Activated CD4-positive, alpha-beta T cell treated with anti-CD3 and anti-CD28 coated beads, Interleukin-2, amount 10 ng/mL, durations not matched to agents 7 days and 5 days (primary cell): ENCODE measurements at regions not wholly inside any gene's neighbourhood (a gene's known extent, or its start where the extent isn't known, plus 50 kb on each side); places are given as distances from the start of the nearest gene placed in this dataset.

ENCODE experiments used
- CTCF ChIA-PET: fragments of 350-600 bp; sonication (Branson Sonifier 250); formaldehyde crosslinking; loops from one replicate; lab custom pipeline; 2021; ENCODE audit warnings: antibody characterized with exemption; lab: Charles Lee
- POLR2A ChIA-PET: fragments of 350-600 bp; sonication (Branson Sonifier 250); formaldehyde crosslinking; loops from one replicate; lab custom pipeline; 2021; ENCODE audit warnings: antibody characterized with exemption; lab: Charles Lee
- DNase-seq: peaks from one replicate; pipeline ENCODE4 v3.0.0-alpha.2; 2020
- H3K27ac Mint-ChIP-seq: one replicate; pipeline ENCODE4 v1.8.0; 2021; ENCODE audit warnings: mild to moderate bottlenecking, moderate library complexity, mixed read lengths
- H3K27me3 Mint-ChIP-seq: one replicate; pipeline ENCODE4 v1.8.0; 2021; ENCODE audit warnings: mixed read lengths
- H3K36me3 Mint-ChIP-seq: one replicate; pipeline ENCODE4 v1.8.0; 2021; ENCODE audit warnings: low read depth, mixed read lengths
- H3K4me1 Mint-ChIP-seq: one replicate; pipeline ENCODE4 v1.8.0; 2021; ENCODE audit warnings: mixed read lengths
- H3K4me3 Mint-ChIP-seq: one replicate; pipeline ENCODE4 v1.8.0; 2021; ENCODE audit warnings: mild to moderate bottlenecking, moderate library complexity, mixed read lengths
- H3K9me3 Mint-ChIP-seq: one replicate; pipeline ENCODE4 v1.8.0; 2021; ENCODE audit warnings: mixed read lengths

- CTCF ChIA-PET: no interaction called here
- POLR2A ChIA-PET: no interaction called here
- H3K27ac Mint-ChIP-seq: no peak overlapping the region
- peaks cover 3% of the 10 kb centered on the region for H3K9me3 Mint-ChIP-seq
- no peaks in the 10 kb centered on the region for H3K36me3 Mint-ChIP-seq
- no peaks in the 10 kb centered on the region for H3K4me1 Mint-ChIP-seq
- no peak for DNase-seq
- no peaks in the 10 kb centered on the region for H3K27me3 Mint-ChIP-seq
- H3K4me3 Mint-ChIP-seq: no peak overlapping the region
Measured at GRCh38 chr12:42967850-42968249, 378.3 kb upstream of the PRICKLE1 start.

DNA sequence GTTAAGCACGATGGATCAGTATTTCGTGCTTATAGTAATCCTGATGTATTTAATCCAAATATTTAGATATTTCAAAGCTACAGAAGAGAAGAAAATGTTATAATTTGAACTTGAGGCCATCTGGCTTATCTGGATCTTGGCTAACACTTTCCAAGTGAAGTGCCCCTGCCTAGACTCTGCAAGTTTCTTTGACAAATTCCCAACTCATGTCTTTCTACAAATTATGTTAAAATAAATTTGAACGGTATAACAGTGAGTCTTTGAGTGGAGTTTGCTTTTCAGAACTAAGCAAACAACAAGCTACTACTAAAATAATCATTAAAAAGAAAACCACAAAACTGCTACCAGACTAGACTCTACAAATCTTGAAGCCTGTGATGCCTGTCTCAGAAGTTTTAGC is 374.4 kb upstream of the PRICKLE1 start:
- H3K4me1 Mint-ChIP-seq: no peaks in the 10 kb centered on the region
- no peak for DNase-seq
- H3K27ac Mint-ChIP-seq: no peak overlapping the region
- H3K9me3 Mint-ChIP-seq: no peaks in the 10 kb centered on the region
- ChIA-PET CTCF (no interaction called here), POLR2A (no interaction called here)
- H3K36me3 Mint-ChIP-seq: no peaks in the 10 kb centered on the region
- H3K4me3 Mint-ChIP-seq: no peak overlapping the region
- H3K27me3 Mint-ChIP-seq: no peaks in the 10 kb centered on the region

- DNase-seq: no peak
- Mint-ChIP-seq H3K27ac (no peak overlapping the region), H3K36me3 (no peaks in the 10 kb centered on the region), H3K27me3 (no peaks in the 10 kb centered on the region), H3K4me3 (no peak overlapping the region), H3K9me3 (no peaks in the 10 kb centered on the region), H3K4me1 (no peaks in the 10 kb centered on the region)
- ChIA-PET CTCF (no interaction called here), POLR2A (no interaction called here)
Measured at GRCh38 chr12:42962384-42962783, 372.8 kb upstream of the PRICKLE1 start.

GRCh38 chr12:42961395-42961794 is 371.8 kb upstream of the PRICKLE1 start:
- ChIA-PET CTCF (interaction anchor here (0.6 to 1.0 kb wide), 2 partner anchors 15 to 45 kb away, joined by 3 to 5 read pairs; no protein-coding TSS in a partner anchor), POLR2A (no interaction called here)
- Mint-ChIP-seq H3K9me3 (no peaks in the 10 kb centered on the region), H3K4me1 (no peaks in the 10 kb centered on the region), H3K36me3 (no peaks in the 10 kb centered on the region), H3K27ac (no peak overlapping the region), H3K4me3 (no peak overlapping the region), H3K27me3 (no peaks in the 10 kb centered on the region)
- no peak for DNase-seq

GRCh38 chr12:42960087-42960527 is 370.6 kb upstream of the PRICKLE1 start:
- no peak overlapping the region for H3K4me3 Mint-ChIP-seq
- POLR2A ChIA-PET: no interaction called here
- no peaks in the 10 kb centered on the region for H3K27me3 Mint-ChIP-seq

DNA sequence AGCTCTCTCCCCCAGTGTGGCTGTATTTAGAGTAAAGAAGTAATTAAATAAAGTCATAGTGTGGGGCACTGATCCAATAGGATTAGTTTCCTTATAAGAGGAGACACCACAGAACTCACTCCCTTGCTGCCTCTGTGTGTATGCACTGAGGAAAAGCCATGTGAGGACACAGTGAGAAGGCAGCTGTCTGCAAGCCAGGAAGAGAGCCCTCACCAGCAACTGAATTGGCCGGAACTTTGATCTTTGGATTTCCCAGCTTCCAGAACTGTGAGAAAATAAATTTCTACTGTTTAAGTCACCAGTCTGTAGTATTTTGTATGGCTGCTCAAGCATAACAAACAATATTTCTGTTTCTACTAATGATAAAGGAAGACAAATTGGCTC is 368.7 kb upstream of the PRICKLE1 start:
- Mint-ChIP-seq H3K27me3 (no peaks in the 10 kb centered on the region), H3K4me3 (no peak overlapping the region), H3K4me1 (no peaks in the 10 kb centered on the region), H3K36me3 (no peaks in the 10 kb centered on the region), H3K27ac (no peak overlapping the region), H3K9me3 (peaks cover 1% of the 10 kb centered on the region)
- DNase-seq: no peak
- ChIA-PET POLR2A (no interaction called here), CTCF (no interaction called here)

More at GRCh38 chr12:42960087-42960527, 370.6 kb upstream of the PRICKLE1 start:
- Mint-ChIP-seq H3K36me3 (no peaks in the 10 kb centered on the region), H3K27ac (no peak overlapping the region), H3K4me1 (no peaks in the 10 kb centered on the region), H3K9me3 (no peaks in the 10 kb centered on the region)
- no peak for DNase-seq
- CTCF ChIA-PET: no interaction called here

GRCh38 chr12:42957561-42958290 is 368.2 kb upstream of the PRICKLE1 start:
- no peaks in the 10 kb centered on the region for H3K27me3 Mint-ChIP-seq
- no peaks in the 10 kb centered on the region for H3K4me1 Mint-ChIP-seq
- H3K27ac Mint-ChIP-seq: no peak overlapping the region
- POLR2A ChIA-PET: no interaction called here
- no peak for DNase-seq
- H3K4me3 Mint-ChIP-seq: no peak overlapping the region
- peaks cover 2% of the 10 kb centered on the region for H3K9me3 Mint-ChIP-seq
- H3K36me3 Mint-ChIP-seq: no peaks in the 10 kb centered on the region
- CTCF ChIA-PET: no interaction called here

DNA sequence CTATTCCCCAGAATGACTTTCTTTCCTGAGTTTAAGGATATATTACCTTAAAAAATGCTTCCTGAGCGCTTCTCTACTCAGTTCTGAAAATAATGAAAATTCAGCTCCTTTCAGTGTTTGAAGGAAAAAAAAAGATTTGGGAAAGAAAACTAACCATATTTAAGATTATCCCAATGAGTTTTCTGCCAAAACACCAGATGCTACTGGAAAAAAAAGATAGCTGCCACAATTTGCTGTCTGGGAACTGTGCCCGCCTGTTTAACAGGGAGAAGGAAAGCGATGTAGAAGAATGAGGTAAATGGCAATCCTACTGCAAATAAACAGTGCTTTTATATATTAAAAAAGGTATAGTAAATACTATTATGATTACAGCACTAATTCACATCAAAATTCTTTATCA is 367.6 kb upstream of the PRICKLE1 start:
- ChIA-PET CTCF (no interaction called here), POLR2A (no interaction called here)
- Mint-ChIP-seq H3K27me3 (no peaks in the 10 kb centered on the region), H3K9me3 (peaks cover 2% of the 10 kb centered on the region), H3K36me3 (no peaks in the 10 kb centered on the region), H3K4me1 (no peaks in the 10 kb centered on the region), H3K27ac (no peak overlapping the region), H3K4me3 (no peak overlapping the region)
- no peak for DNase-seq

GRCh38 chr12:42953021-42953420 is 363.5 kb upstream of the PRICKLE1 start:
- Mint-ChIP-seq H3K9me3 (peaks cover 2% of the 10 kb centered on the region), H3K4me3 (no peak overlapping the region), H3K27ac (no peak overlapping the region), H3K4me1 (no peaks in the 10 kb centered on the region), H3K27me3 (no peaks in the 10 kb centered on the region), H3K36me3 (no peaks in the 10 kb centered on the region)
- CTCF ChIA-PET: no interaction called here
- DNase-seq: no peak
- POLR2A ChIA-PET: no interaction called here

- Mint-ChIP-seq H3K27ac (no peak overlapping the region), H3K9me3 (peaks cover 15% of the 10 kb centered on the region), H3K36me3 (no peaks in the 10 kb centered on the region), H3K4me3 (no peak overlapping the region), H3K4me1 (no peaks in the 10 kb centered on the region), H3K27me3 (no peaks in the 10 kb centered on the region)
- ChIA-PET CTCF (no interaction called here), POLR2A (no interaction called here)
- DNase-seq: no peak
Measured at GRCh38 chr12:42946871-42947381, 357.4 kb upstream of the PRICKLE1 start.

DNA sequence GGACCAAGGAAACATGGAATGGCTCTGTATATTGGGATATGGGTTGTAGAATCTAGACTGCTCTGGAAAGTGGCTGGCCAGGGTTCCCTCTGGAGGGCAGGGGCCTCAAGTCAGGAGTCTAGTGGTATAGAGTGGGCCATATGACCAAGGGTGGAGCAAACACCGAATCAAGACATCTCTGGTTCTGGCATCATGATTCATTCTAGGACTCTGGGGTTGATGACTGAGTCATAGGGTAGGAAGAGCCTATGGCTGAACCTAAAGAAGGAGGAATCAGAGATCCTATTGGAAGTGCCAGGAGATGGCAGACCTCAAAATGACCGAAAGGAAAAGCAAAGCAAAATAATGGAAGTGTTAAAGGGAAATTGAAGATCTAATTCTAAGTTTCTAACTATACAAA is 356.4 kb upstream of the PRICKLE1 start:
- CTCF ChIA-PET: no interaction called here
- no peaks in the 10 kb centered on the region for H3K4me1 Mint-ChIP-seq
- no peaks in the 10 kb centered on the region for H3K27me3 Mint-ChIP-seq
- H3K4me3 Mint-ChIP-seq: no peak overlapping the region
- no peak overlapping the region for H3K27ac Mint-ChIP-seq
- no peak for DNase-seq
- no peaks in the 10 kb centered on the region for H3K36me3 Mint-ChIP-seq
- POLR2A ChIA-PET: no interaction called here
- peaks cover 22% of the 10 kb centered on the region for H3K9me3 Mint-ChIP-seq

DNA sequence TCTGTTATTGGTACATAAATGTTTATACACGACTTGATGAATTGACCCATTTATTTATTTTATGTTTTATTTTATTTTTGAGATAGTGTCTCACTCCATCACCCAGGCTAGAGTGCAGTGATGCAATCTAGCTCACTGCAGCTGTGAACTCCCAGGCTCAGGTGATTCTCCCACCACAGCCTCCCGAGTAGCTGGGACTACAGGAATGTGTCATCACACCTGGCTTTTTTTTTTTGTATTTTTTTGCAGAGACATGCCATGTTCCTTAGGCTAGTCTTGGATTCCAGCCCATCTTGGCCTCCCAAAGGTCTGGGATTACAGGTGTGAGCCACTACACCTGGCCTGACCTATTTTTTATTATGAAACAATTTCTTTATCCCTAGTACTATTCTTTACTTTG is 355.0 kb upstream of the PRICKLE1 start:
- ChIA-PET CTCF (no interaction called here), POLR2A (no interaction called here)
- no peaks in the 10 kb centered on the region for H3K36me3 Mint-ChIP-seq
- no peak for DNase-seq
- no peaks in the 10 kb centered on the region for H3K4me1 Mint-ChIP-seq
- no peak overlapping the region for H3K4me3 Mint-ChIP-seq
- peaks cover 23% of the 10 kb centered on the region for H3K9me3 Mint-ChIP-seq
- H3K27ac Mint-ChIP-seq: no peak overlapping the region
- H3K27me3 Mint-ChIP-seq: no peaks in the 10 kb centered on the region

DNA sequence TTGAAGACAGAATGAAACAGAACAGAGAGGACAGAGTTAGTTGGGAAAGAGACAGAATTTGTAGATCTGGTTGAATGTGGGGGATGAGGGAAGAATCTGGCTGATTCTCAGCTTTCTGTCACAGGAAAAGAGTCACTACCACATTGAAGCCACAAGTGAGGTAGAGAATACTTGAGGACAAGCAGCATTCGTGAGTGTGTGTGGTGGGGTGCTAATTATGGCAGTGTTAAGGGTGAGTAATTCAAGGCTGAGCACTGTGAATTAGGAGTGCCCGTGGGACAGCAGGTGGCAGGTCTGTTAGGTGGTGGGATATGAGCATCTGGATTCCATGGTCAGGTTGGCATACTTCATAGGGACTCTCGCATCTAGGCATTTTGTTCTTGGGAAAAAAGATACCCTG is 347.4 kb upstream of the PRICKLE1 start:
- no peak for DNase-seq
- CTCF ChIA-PET: no interaction called here
- H3K36me3 Mint-ChIP-seq: no peaks in the 10 kb centered on the region

DNA sequence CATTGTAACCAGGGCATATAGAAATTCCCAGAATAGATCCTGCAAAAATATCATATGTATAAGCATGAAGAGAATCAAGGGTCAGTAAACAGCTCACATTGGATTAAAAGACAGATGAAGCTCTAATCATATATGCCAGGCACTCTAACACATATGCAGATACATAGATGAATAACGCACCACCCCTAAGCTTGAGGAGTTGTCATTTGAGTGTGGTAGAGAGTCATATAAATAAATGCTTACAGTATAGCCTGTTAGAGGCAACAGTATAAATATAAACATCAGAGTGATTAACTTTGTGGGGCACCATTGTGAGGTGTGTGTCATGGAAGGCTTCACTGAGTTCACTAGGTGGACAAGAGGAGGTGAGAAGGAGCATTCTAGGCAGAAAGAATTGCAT is 346.7 kb upstream of the PRICKLE1 start:
- Mint-ChIP-seq H3K4me1 (no peaks in the 10 kb centered on the region), H3K4me3 (no peak overlapping the region), H3K36me3 (no peaks in the 10 kb centered on the region), H3K27me3 (no peaks in the 10 kb centered on the region), H3K27ac (no peak overlapping the region), H3K9me3 (peaks cover 5% of the 10 kb centered on the region)
- CTCF ChIA-PET: no interaction called here
- POLR2A ChIA-PET: no interaction called here
- no peak for DNase-seq

More for the DNA sequence above, 347.4 kb upstream of the PRICKLE1 start:
- no peak overlapping the region for H3K27ac Mint-ChIP-seq
- H3K4me3 Mint-ChIP-seq: no peak overlapping the region
- H3K4me1 Mint-ChIP-seq: no peaks in the 10 kb centered on the region
- H3K27me3 Mint-ChIP-seq: no peaks in the 10 kb centered on the region
- POLR2A ChIA-PET: no interaction called here
- peaks cover 10% of the 10 kb centered on the region for H3K9me3 Mint-ChIP-seq
